HepG2 (cell line): ENCODE measurements at regions not wholly inside any gene's neighbourhood (a gene's known extent, or its start where the extent isn't known, plus 50 kb on each side); places are given as distances from the start of the nearest gene placed in this dataset.

ENCODE experiments used
- ATAC-seq: fragments of 200-7000 bp; cut with Tn5 transposase; 3 replicates; pipeline ENCODE4 v1.9.1; 2020; ENCODE audit warnings: mild to moderate bottlenecking, moderate library complexity
- BruUV-seq: library from RNA; stranded (reverse); fragments of 400-500 nt; replicated peaks from 2 replicates; lab custom pipeline; 2021; lab: Mats Ljungman, UMichigan
- CTCF ChIA-PET: fragments of 300-600 bp; formaldehyde crosslinking; extraction: SDS; loops from one replicate; lab custom pipeline; 2021; ENCODE audit warnings: low total read pairs, inconsistent platforms, low intra/inter-chr PET ratio; lab: Yijun Ruan, JAX
- POLR2A ChIA-PET: fragments of 350-600 bp; sonication (Branson Sonifier 250); formaldehyde crosslinking; loops from one replicate; lab custom pipeline; 2020; ENCODE audit warnings: antibody characterized with exemption, inconsistent platforms; lab: Yijun Ruan, JAX
- DNase-seq: peaks from one replicate; pipeline ENCODE4 v3.0.0-alpha.2; 2015; ENCODE audit warnings: low spot score
- FAIRE-seq: peaks from 3 replicates; lab custom pipeline; 2011; peaks lifted over from hg19 to GRCh38; lab: Jason Lieb, UNC
- H2AFZ ChIP-seq: one replicate; pipeline ENCODE4 v1.6.1; 2011; ENCODE audit warnings: low read length, inconsistent platforms
- H3K27ac ChIP-seq: fragments of 300-600 bp; 3 replicates; pipeline ENCODE4 v1.8.0; 2011; ENCODE audit warnings: mixed run types, mild to moderate bottlenecking, mixed read lengths, low read length, inconsistent platforms; ENCODE audit not compliant: insufficient read depth; ENCODE audit errors: extremely low read length
- H3K27me3 ChIP-seq, 2 experiments: fragments of 200-600 bp in 1 of 2; 2 replicates in 1 of 2; 3 replicates in 1 of 2; pipeline versions ENCODE4 v1.6.0 to v1.8.0; 2011; ENCODE audit warnings: low read length in 2 of 2, mild to moderate bottlenecking in 2 of 2, moderate library complexity in 2 of 2, inconsistent platforms in 1 of 2; ENCODE audit not compliant: insufficient read depth in 2 of 2, control insufficient read depth in 1 of 2
- H3K36me3 ChIP-seq, 2 experiments: fragments of 200-600 bp in 1 of 2; replicated peaks in 1 of 2; 2 replicates in 1 of 2; 3 replicates in 1 of 2; pipeline versions ENCODE4 v1.5.1 to v1.8.0; 2011; ENCODE audit warnings: low read length in 2 of 2, inconsistent platforms in 1 of 2; ENCODE audit not compliant: insufficient read depth in 2 of 2, control insufficient read depth in 1 of 2
- H3K4me1 ChIP-seq: 2 replicates; pipeline ENCODE4 v1.5.1; 2012; ENCODE audit warnings: low read length, inconsistent platforms; ENCODE audit not compliant: insufficient read depth
- H3K4me2 ChIP-seq: 2 replicates; pipeline ENCODE4 v1.6.0; 2011; ENCODE audit warnings: low read depth, low read length, inconsistent platforms
- H3K4me3 ChIP-seq, 3 experiments: fragments of 200-600 bp in 1 of 3; sonication (generic), shearing (Covaris generic) in 1 of 3; replicated peaks in 1 of 3; 2 replicates each; pipeline ENCODE4 v1.5.1; 2011 to 2016; ENCODE audit warnings: low read length in 3 of 3, inconsistent platforms in 2 of 3, low read depth in 2 of 3, mild to moderate bottlenecking in 2 of 3, control low read depth in 1 of 3, mixed read lengths in 1 of 3; ENCODE audit not compliant: insufficient read depth in 1 of 3
- H3K79me2 ChIP-seq: one replicate; pipeline ENCODE4 v1.6.1; 2011; ENCODE audit warnings: low read length, inconsistent platforms; ENCODE audit not compliant: insufficient read depth
- H3K9ac ChIP-seq: 2 replicates; pipeline ENCODE4 v1.6.0; 2011; ENCODE audit warnings: mild to moderate bottlenecking, low read depth, low read length, inconsistent platforms; ENCODE audit not compliant: insufficient read depth
- H3K9me3 ChIP-seq: 2 replicates; pipeline ENCODE4 v1.5.1; 2012; ENCODE audit warnings: mild to moderate bottlenecking, low read length
- H4K20me1 ChIP-seq: 2 replicates; pipeline ENCODE4 v1.6.0; 2011; ENCODE audit warnings: inconsistent platforms, mild to moderate bottlenecking, low read length, moderate library complexity; ENCODE audit not compliant: insufficient read depth
- ADNP ChIP-seq: sonication (generic); formaldehyde crosslinking; IDR thresholded peaks from 2 replicates; pipeline ENCODE4 v1.4.0; 2020; ENCODE audit warnings: missing genetic modification reagents
- ATM ChIP-seq: fragments of 450-650 bp; IDR thresholded peaks from 2 replicates; pipeline ENCODE4 v1.7.1; 2017; ENCODE audit warnings: mild to moderate bottlenecking, borderline replicate concordance
- FUBP1 ChIP-seq: sonication (generic); formaldehyde crosslinking; IDR thresholded peaks from 2 replicates; pipeline ENCODE4 v1.5.1; 2020; ENCODE audit warnings: missing genetic modification reagents, mild to moderate bottlenecking, borderline replicate concordance
- HMGA1 ChIP-seq: sonication (generic); formaldehyde crosslinking; conservative IDR thresholded peaks from 2 replicates; pipeline ENCODE4 v1.4.0; 2020; ENCODE audit warnings: missing genetic modification reagents
- KIAA2018 ChIP-seq: sonication (generic); formaldehyde crosslinking; IDR thresholded peaks from 2 replicates; pipeline ENCODE4 v1.5.0; 2020; ENCODE audit warnings: mild to moderate bottlenecking, missing genetic modification reagents, borderline replicate concordance
- PRMT3 ChIP-seq: sonication (generic); formaldehyde crosslinking; IDR thresholded peaks from 2 replicates; pipeline ENCODE4 v1.8.1; 2022; ENCODE audit warnings: low read depth, mild to moderate bottlenecking, moderate library complexity, missing genetic modification reagents, borderline replicate concordance
- ZNF503 ChIP-seq: sonication (generic); formaldehyde crosslinking; IDR thresholded peaks from 2 replicates; pipeline ENCODE4 v1.4.0; 2020; ENCODE audit warnings: missing genetic modification reagents
- ZNF598 ChIP-seq: sonication (generic); formaldehyde crosslinking; IDR thresholded peaks from 2 replicates; pipeline ENCODE4 v1.5.1; 2020; ENCODE audit warnings: mild to moderate bottlenecking, missing genetic modification reagents, borderline replicate concordance
- ZNF83 ChIP-seq: sonication (generic); formaldehyde crosslinking; IDR thresholded peaks from 2 replicates; pipeline ENCODE4 v1.4.0; 2020; ENCODE audit warnings: missing genetic modification reagents, mild to moderate bottlenecking, borderline replicate concordance
- ZNF883 ChIP-seq: sonication (generic); formaldehyde crosslinking; IDR thresholded peaks from 2 replicates; pipeline ENCODE4 v1.5.1; 2020; ENCODE audit warnings: mild to moderate bottlenecking, missing genetic modification reagents; ENCODE audit errors: not compliant biosample characterization
- WGBS: methylation state at CpG from one replicate; pipeline ENCODE4 v1.1.6; 2017; ENCODE audit warnings: low lambda C conversion rate; 5-methylcytosine and 5-hydroxymethylcytosine counted together
- in situ Hi-C: cut with HindIII; loops from 2 replicates; pipeline ENCODE4 v1.10.0; 2017; ENCODE audit warnings: low pct_unique_long_range_greater_than_20kb; ENCODE audit not compliant: extremely low pct_ligation_motif_present
- intact Hi-C: fragments of 100-400 bp; cut with micrococcal nuclease; formaldehyde crosslinking; loops from one replicate; pipeline ENCODE4 v1.10.0; 2022; ENCODE audit not compliant: unreplicated experiment

GRCh38 chr12:27384261-27384590 is 51.6 kb downstream of the BMAL2 start:
- Histone ChIP-seq H2AFZ (no peak overlapping the region), H3K4me3 (no peak overlapping the region), H3K9ac (no peak overlapping the region), H3K4me2 (no peak overlapping the region), H3K27me3 (no peaks in the 10 kb centered on the region)
- in situ Hi-C loops, result no loop called here
- CTCF ChIA-PET, result interaction anchor here (1.5 kb wide), 1 partner anchor 345 kb away, joined by 3 read pairs; no protein-coding TSS in a partner anchor
- no peak for DNase-seq
- BruUV-seq, result no TSS peak
- TF ChIP-seq PRMT3 (CRISPR knock-in tag) (no peak), ZNF503 (no peak), ADNP (no peak), ZNF83 (CRISPR knock-in tag) (no peak), ATM (no peak), ZNF598 (no peak), KIAA2018 (no peak), ZNF883 (no peak), HMGA1 (CRISPR knock-in tag) (no peak), FUBP1 (CRISPR knock-in tag) (no peak)
- TF ChIP-seq, all 625 proteins: peak for 0
- POLR2A ChIA-PET, result no interaction called here
- intact Hi-C loops, result loop anchor here (1.0 kb wide), 2 partner anchors 52 to 103 kb away; partner anchors contain the start of gene BMAL2
- 93% methylated on average over 1 of the region's 1 CpG for WGBS
- Histone ChIP-seq H4K20me1 (no peaks in the 10 kb centered on the region), H3K27ac (no peak overlapping the region), H3K4me1 (no peaks in the 10 kb centered on the region), H3K36me3 (peaks cover 0 to 10% of the 10 kb centered on the region in 2 experiments; a peak in 2 of 5 replicates), H3K79me2 (no peaks in the 10 kb centered on the region), H3K9me3 (no peaks in the 10 kb centered on the region)
- no peak for ATAC-seq
- no peak for FAIRE-seq
